ENCODE measurements at regions not wholly inside any gene's neighbourhood (a gene's known extent, or its start where the extent isn't known, plus 50 kb on each side); places are given as distances from the start of the nearest gene placed in this dataset.
"Not testable (repeated sequence)": the region's sequence is repeated elsewhere in the genome, so short reads cannot be mapped to it uniquely, and the experiment has no call there.

DNA sequence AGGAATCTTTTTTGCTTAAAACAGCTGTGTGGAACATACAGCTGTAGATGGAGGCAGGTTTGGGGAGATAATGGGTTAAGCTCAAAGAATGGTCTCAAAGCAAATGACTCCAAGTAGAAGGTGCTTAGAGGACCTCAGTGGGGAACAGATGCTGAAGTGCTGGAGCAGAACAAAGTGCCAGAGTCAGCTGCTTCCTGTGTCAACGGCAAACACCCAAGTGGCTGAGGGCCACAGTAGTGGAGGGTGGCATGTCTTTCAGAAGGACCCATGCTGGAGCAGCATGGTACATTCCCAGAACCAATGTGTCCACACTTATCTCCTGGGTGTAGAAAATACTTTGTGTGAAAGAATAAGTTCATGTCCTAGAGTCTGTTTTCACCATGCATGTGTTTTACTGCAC, 197.5 kb downstream of the CCNG2 start:
- ATAC-seq = no peak
- no peak overlapping the region for H3K4me3 Mint-ChIP-seq
- no peaks in the 10 kb centered on the region for H3K4me1 Mint-ChIP-seq
- H3K27ac Mint-ChIP-seq = no peak overlapping the region
- ChIA-PET POLR2A (no interaction called here), CTCF (interaction anchor here (0.7 kb wide), 1 partner anchor 305 kb away, joined by 3 read pairs; no protein-coding TSS in a partner anchor)
- no peak overlapping the region for H3K27ac ChIP-seq (ENCODE audit: low read depth, low read length)
- H3K9me3 Mint-ChIP-seq = peaks cover 0 to 6% (median 0%) of the 10 kb centered on the region in 11 donors
- H3K27me3 Mint-ChIP-seq = peaks cover 0 to 5% (median 0%) of the 10 kb centered on the region in 5 donors
- no peaks in the 10 kb centered on the region for H3K36me3 ChIP-seq (ENCODE audit: control insufficient read depth in 2 of 3, insufficient read depth in 3 of 3, low read length in 3 of 3)
- no peaks in the 10 kb centered on the region for H3K4me1 ChIP-seq (ENCODE audit: control insufficient read depth in 2 of 2, insufficient read depth in 2 of 2, low read length in 2 of 2)
- H3K4me3 ChIP-seq (ENCODE audit: low read length) = no peak overlapping the region
- DNase-seq = no peak
- H3K27me3 ChIP-seq (ENCODE audit: control insufficient read depth in 2 of 2, insufficient read depth in 2 of 2, low read length in 2 of 2) = no peaks in the 10 kb centered on the region
- no peaks in the 10 kb centered on the region for H3K36me3 Mint-ChIP-seq
- intact Hi-C loops (cut with micrococcal nuclease) = no loop called here
- H3K9me3 ChIP-seq (ENCODE audit: control insufficient read depth in 2 of 3, low read length in 3 of 3) = no peaks in the 10 kb centered on the region

DNA sequence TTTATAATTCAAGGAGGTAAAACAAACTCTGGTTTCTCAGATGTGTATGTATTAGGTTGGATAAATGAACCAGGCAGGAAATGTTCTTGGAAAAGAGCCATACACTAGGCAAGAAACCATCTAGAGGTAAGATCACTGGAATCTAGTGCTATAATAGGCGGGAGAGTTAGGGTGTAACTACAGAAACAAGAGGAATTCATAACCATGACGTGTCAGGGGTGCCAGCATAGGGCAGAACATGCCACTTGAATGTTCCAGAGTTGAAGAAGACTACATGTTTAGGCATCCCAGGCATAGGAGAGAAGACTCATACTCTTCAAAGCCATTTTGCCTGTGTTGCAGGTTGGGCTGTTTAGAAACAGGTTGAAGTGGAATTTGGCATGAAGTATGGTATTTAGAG, 198.7 kb downstream of the CCNG2 start:
- Histone ChIP-seq H3K4me1 (ENCODE audit: control insufficient read depth in 2 of 2, insufficient read depth in 2 of 2, low read length in 2 of 2) (no peaks in the 10 kb centered on the region), H3K36me3 (ENCODE audit: control insufficient read depth in 2 of 3, insufficient read depth in 3 of 3, low read length in 3 of 3) (no peaks in the 10 kb centered on the region), H3K4me3 (ENCODE audit: low read length) (no peak overlapping the region), H3K27ac (ENCODE audit: low read depth, low read length) (no peak overlapping the region), H3K27me3 (ENCODE audit: control insufficient read depth in 2 of 2, insufficient read depth in 2 of 2, low read length in 2 of 2) (no peaks in the 10 kb centered on the region), H3K9me3 (ENCODE audit: control insufficient read depth in 2 of 3, low read length in 3 of 3) (no peaks in the 10 kb centered on the region)
- Mint-ChIP-seq H3K36me3 (no peaks in the 10 kb centered on the region), H3K27me3 (peaks cover 0 to 3% (median 0%) of the 10 kb centered on the region in 5 donors), H3K9me3 (peaks cover 0 to 6% (median 0%) of the 10 kb centered on the region in 11 donors), H3K4me1 (no peaks in the 10 kb centered on the region), H3K4me3 (no peak overlapping the region), H3K27ac (no peak overlapping the region)
- intact Hi-C loops (cut with micrococcal nuclease) = loop anchor here in 1 of 2 donors (5.0 kb wide), 3 partner anchors 258 to 843 kb away; no protein-coding TSS in a partner anchor
- ATAC-seq = no peak
- ChIA-PET POLR2A (no interaction called here), CTCF (no interaction called here)
- no peak for DNase-seq

GRCh38 chr4:77358315-77358928, 201.4 kb downstream of the CCNG2 start:
- Histone ChIP-seq H3K9me3 (ENCODE audit: control insufficient read depth in 2 of 3, low read length in 3 of 3) (no peaks in the 10 kb centered on the region), H3K27ac (ENCODE audit: low read depth, low read length) (no peak overlapping the region), H3K4me1 (ENCODE audit: control insufficient read depth in 2 of 2, insufficient read depth in 2 of 2, low read length in 2 of 2) (no peaks in the 10 kb centered on the region), H3K4me3 (ENCODE audit: low read length) (no peak overlapping the region), H3K36me3 (ENCODE audit: control insufficient read depth in 2 of 3, insufficient read depth in 3 of 3, low read length in 3 of 3) (no peaks in the 10 kb centered on the region), H3K27me3 (ENCODE audit: control insufficient read depth in 2 of 2, insufficient read depth in 2 of 2, low read length in 2 of 2) (no peaks in the 10 kb centered on the region)
- H3K36me3 Mint-ChIP-seq = no peaks in the 10 kb centered on the region
- intact Hi-C loops (cut with micrococcal nuclease) = loop anchor here (1.0 to 5.0 kb wide), 6 partner anchors 118 to 846 kb away; no protein-coding TSS in a partner anchor
- H3K9me3 Mint-ChIP-seq = peaks cover 0 to 6% (median 0%) of the 10 kb centered on the region in 11 donors
- ATAC-seq (no peak), DNase-seq (peak in 4 of 9 donors; percentile 2 to 25 (median 16))
- ChIA-PET POLR2A (no interaction called here), CTCF (interaction anchor here (0.6 kb wide), 2 partner anchors 261 to 376 kb away, joined by 3 to 4 read pairs; no protein-coding TSS in a partner anchor)
- no peak overlapping the region for H3K4me3 Mint-ChIP-seq
- H3K27ac Mint-ChIP-seq = no peak overlapping the region
- no peaks in the 10 kb centered on the region for H3K4me1 Mint-ChIP-seq
- peaks cover 0 to 10% (median 0%) of the 10 kb centered on the region in 5 donors for H3K27me3 Mint-ChIP-seq

GRCh38 chr4:77360451-77360850, 203.4 kb downstream of the CCNG2 start:
- H3K9me3 Mint-ChIP-seq = peaks cover 0 to 6% (median 0%) of the 10 kb centered on the region in 11 donors
- Histone ChIP-seq H3K36me3 (ENCODE audit: control insufficient read depth in 2 of 3, insufficient read depth in 3 of 3, low read length in 3 of 3) (no peaks in the 10 kb centered on the region), H3K27me3 (ENCODE audit: control insufficient read depth in 2 of 2, insufficient read depth in 2 of 2, low read length in 2 of 2) (no peaks in the 10 kb centered on the region), H3K27ac (ENCODE audit: low read depth, low read length) (no peak overlapping the region), H3K4me1 (ENCODE audit: control insufficient read depth in 2 of 2, insufficient read depth in 2 of 2, low read length in 2 of 2) (no peaks in the 10 kb centered on the region), H3K4me3 (ENCODE audit: low read length) (no peak overlapping the region), H3K9me3 (ENCODE audit: control insufficient read depth in 2 of 3, low read length in 3 of 3) (no peaks in the 10 kb centered on the region)
- POLR2A ChIA-PET = no interaction called here
- CTCF ChIA-PET = no interaction called here
- H3K27ac Mint-ChIP-seq = no peak overlapping the region
- no peak for DNase-seq
- intact Hi-C loops (cut with micrococcal nuclease) = no loop called here
- no peaks in the 10 kb centered on the region for H3K36me3 Mint-ChIP-seq
- no peak for ATAC-seq
- H3K27me3 Mint-ChIP-seq = peaks cover 0 to 10% (median 5%) of the 10 kb centered on the region in 5 donors
- H3K4me1 Mint-ChIP-seq = no peaks in the 10 kb centered on the region
- no peak overlapping the region for H3K4me3 Mint-ChIP-seq

- H3K4me3 Mint-ChIP-seq; CTCF ChIA-PET; DNase-seq; H3K36me3 ChIP-seq (ENCODE audit: control insufficient read depth in 2 of 3, insufficient read depth in 3 of 3, low read length in 3 of 3); H3K27ac ChIP-seq (ENCODE audit: low read depth, low read length); H3K4me1 ChIP-seq (ENCODE audit: control insufficient read depth in 2 of 2, insufficient read depth in 2 of 2, low read length in 2 of 2); H3K27me3 ChIP-seq (ENCODE audit: control insufficient read depth in 2 of 2, insufficient read depth in 2 of 2, low read length in 2 of 2); H3K9me3 ChIP-seq (ENCODE audit: control insufficient read depth in 2 of 3, low read length in 3 of 3); H3K27ac Mint-ChIP-seq; H3K9me3 Mint-ChIP-seq; H3K4me3 ChIP-seq (ENCODE audit: low read length); H3K4me1 Mint-ChIP-seq; POLR2A ChIA-PET; H3K36me3 Mint-ChIP-seq: not testable (repeated sequence)
- peak; percentile 38 for ATAC-seq
- peaks cover 0 to 15% (median 10%) of the 10 kb centered on the region in 5 donors for H3K27me3 Mint-ChIP-seq
- intact Hi-C loops (cut with micrococcal nuclease) = loop anchor here in 1 of 2 donors (1.0 to 5.0 kb wide), 2 partner anchors 66 to 250 kb away; no protein-coding TSS in a partner anchor
Measured at GRCh38 chr4:77366876-77367275, 209.9 kb downstream of the CCNG2 start.

GRCh38 chr4:77367638-77368037, 210.6 kb downstream of the CCNG2 start:
- peaks cover 0 to 2% (median 0%) of the 10 kb centered on the region in 11 donors for H3K9me3 Mint-ChIP-seq
- H3K36me3 ChIP-seq (ENCODE audit: control insufficient read depth in 2 of 3, insufficient read depth in 3 of 3, low read length in 3 of 3) = no peaks in the 10 kb centered on the region
- H3K4me1 Mint-ChIP-seq = no peaks in the 10 kb centered on the region
- no peak overlapping the region for H3K4me3 ChIP-seq (ENCODE audit: low read length)
- DNase-seq (no peak), ATAC-seq (no peak)
- H3K36me3 Mint-ChIP-seq = no peaks in the 10 kb centered on the region
- H3K27me3 ChIP-seq (ENCODE audit: control insufficient read depth in 2 of 2, insufficient read depth in 2 of 2, low read length in 2 of 2) = no peaks in the 10 kb centered on the region
- H3K4me3 Mint-ChIP-seq = no peak overlapping the region
- no peaks in the 10 kb centered on the region for H3K9me3 ChIP-seq (ENCODE audit: control insufficient read depth in 2 of 3, low read length in 3 of 3)
- intact Hi-C loops (cut with micrococcal nuclease) = loop anchor here in 1 of 2 donors (1.0 to 5.0 kb wide), 2 partner anchors 66 to 250 kb away; no protein-coding TSS in a partner anchor
- H3K4me1 ChIP-seq (ENCODE audit: control insufficient read depth in 2 of 2, insufficient read depth in 2 of 2, low read length in 2 of 2) = no peaks in the 10 kb centered on the region
- ChIA-PET CTCF (no interaction called here), POLR2A (no interaction called here)
- H3K27ac Mint-ChIP-seq = no peak overlapping the region
- no peak overlapping the region for H3K27ac ChIP-seq (ENCODE audit: low read depth, low read length)
- peaks cover 0 to 20% (median 7%) of the 10 kb centered on the region in 5 donors for H3K27me3 Mint-ChIP-seq

- Histone ChIP-seq H3K4me1 (ENCODE audit: control insufficient read depth in 2 of 2, insufficient read depth in 2 of 2, low read length in 2 of 2) (no peaks in the 10 kb centered on the region), H3K9me3 (ENCODE audit: control insufficient read depth in 2 of 3, low read length in 3 of 3) (no peaks in the 10 kb centered on the region), H3K27me3 (ENCODE audit: control insufficient read depth in 2 of 2, insufficient read depth in 2 of 2, low read length in 2 of 2) (no peaks in the 10 kb centered on the region), H3K27ac (ENCODE audit: low read depth, low read length) (no peak overlapping the region), H3K36me3 (ENCODE audit: control insufficient read depth in 2 of 3, insufficient read depth in 3 of 3, low read length in 3 of 3) (no peaks in the 10 kb centered on the region), H3K4me3 (ENCODE audit: low read length) (no peak overlapping the region)
- POLR2A ChIA-PET = no interaction called here
- Mint-ChIP-seq H3K9me3 (peaks cover 0 to 2% (median 0%) of the 10 kb centered on the region in 11 donors), H3K4me1 (peaks cover 0 to 15% (median 0%) of the 10 kb centered on the region in 7 donors), H3K36me3 (no peaks in the 10 kb centered on the region), H3K27me3 (peaks cover 0 to 18% (median 4%) of the 10 kb centered on the region in 5 donors), H3K4me3 (no peak overlapping the region), H3K27ac (no peak overlapping the region)
- ATAC-seq (no peak), DNase-seq (no peak)
- CTCF ChIA-PET = interaction anchor here (0.6 kb wide), 1 partner anchor 13 kb away, joined by 3 read pairs; no protein-coding TSS in a partner anchor
- intact Hi-C loops (cut with micrococcal nuclease) = no loop called here
Measured at GRCh38 chr4:77372375-77372774, 215.4 kb downstream of the CCNG2 start.
